Neural progenitor cell (in vitro differentiated cells): ENCODE measurements at regions not wholly inside any gene's neighbourhood (a gene's known extent, or its start where the extent isn't known, plus 50 kb on each side); places are given as distances from the start of the nearest gene placed in this dataset.
"Not testable (repeated sequence)": the region's sequence is repeated elsewhere in the genome, so short reads cannot be mapped to it uniquely, and the experiment has no call there.

Experiments used
- DNase-seq: peaks from one replicate; pipeline ENCODE4 v3.0.0-alpha.2; 2016; ENCODE audit warnings: low spot score
- H2AFZ ChIP-seq: fragments of 200-600 bp; sonication (generic); replicated peaks from 2 replicates; pipeline ENCODE4 v1.6.1; 2016; ENCODE audit warnings: antibody characterized with exemption
- H3F3A ChIP-seq: fragments of 200-600 bp; sonication (generic); 2 replicates; pipeline ENCODE4 v1.6.1; 2016; ENCODE audit warnings: antibody characterized with exemption, low read depth
- H3K27ac ChIP-seq: fragments of 200-600 bp; sonication (generic); 2 replicates; pipeline ENCODE4 v1.5.1; 2016; ENCODE audit warnings: mild to moderate bottlenecking
- H3K27me3 ChIP-seq: fragments of 200-600 bp; sonication (generic); 2 replicates; pipeline ENCODE4 v1.6.1; 2016; ENCODE audit warnings: mild to moderate bottlenecking, moderate library complexity
- H3K36me3 ChIP-seq: fragments of 200-600 bp; sonication (generic); 2 replicates; pipeline ENCODE4 v1.5.1; 2016
- H3K4me1 ChIP-seq: fragments of 200-600 bp; sonication (generic); 2 replicates; pipeline ENCODE4 v1.6.1; 2016; ENCODE audit warnings: mixed run types
- H3K4me2 ChIP-seq: fragments of 200-600 bp; sonication (generic); 2 replicates; pipeline ENCODE4 v1.6.1; 2016
- H3K4me3 ChIP-seq: fragments of 200-600 bp; sonication (generic); 2 replicates; pipeline ENCODE4 v1.5.1; 2016
- H3K79me2 ChIP-seq: fragments of 200-600 bp; sonication (generic); 2 replicates; pipeline ENCODE4 v1.6.1; 2016; ENCODE audit warnings: low read depth
- H3K9ac ChIP-seq: fragments of 200-600 bp; sonication (generic); 2 replicates; pipeline ENCODE4 v1.6.1; 2016
- H3K9me3 ChIP-seq: fragments of 200-600 bp; sonication (generic); 2 replicates; pipeline ENCODE4 v1.5.1; 2016; ENCODE audit warnings: low read depth
- H4K20me1 ChIP-seq: fragments of 200-600 bp; sonication (generic); 2 replicates; pipeline ENCODE4 v1.6.1; 2016; ENCODE audit warnings: low read depth
- H3K27ac Mint-ChIP-seq: 3 replicates; pipeline ENCODE4 v1.8.0; 2021; ENCODE audit warnings: mixed read lengths
- H3K27me3 Mint-ChIP-seq: 2 replicates; pipeline ENCODE4 v1.8.0; 2022; ENCODE audit warnings: low read depth, mild to moderate bottlenecking, inconsistent platforms, moderate library complexity, mixed read lengths; ENCODE audit not compliant: insufficient read depth
- H3K36me3 Mint-ChIP-seq: 3 replicates; pipeline ENCODE4 v1.8.0; 2021; ENCODE audit warnings: mixed read lengths
- H3K4me1 Mint-ChIP-seq: 3 replicates; pipeline ENCODE4 v1.8.0; 2021; ENCODE audit warnings: mixed read lengths
- H3K4me3 Mint-ChIP-seq: 3 replicates; pipeline ENCODE4 v1.8.0; 2021; ENCODE audit warnings: mild to moderate bottlenecking, moderate library complexity, mixed read lengths
- H3K9me3 Mint-ChIP-seq: 3 replicates; pipeline ENCODE4 v1.8.0; 2020; ENCODE audit warnings: mixed read lengths
- EZH2 ChIP-seq: fragments of 200-600 bp; sonication (generic); IDR thresholded peaks from 2 replicates; pipeline ENCODE4 v1.6.1; 2017; ENCODE audit warnings: antibody characterized with exemption, mild to moderate bottlenecking, moderate library complexity
- EZH2phosphoT487 ChIP-seq: fragments of 200-600 bp; sonication (generic); IDR thresholded peaks from 2 replicates; pipeline ENCODE4 v1.6.1; 2017; ENCODE audit warnings: antibody characterized with exemption
- TF ChIP-seq, protein P1 (sequence below): fragments of 200-600 bp; sonication (generic); IDR thresholded peaks from 2 replicates; pipeline ENCODE4 v1.5.1; 2017; ENCODE audit warnings: antibody characterized with exemption, mild to moderate bottlenecking

DNA sequence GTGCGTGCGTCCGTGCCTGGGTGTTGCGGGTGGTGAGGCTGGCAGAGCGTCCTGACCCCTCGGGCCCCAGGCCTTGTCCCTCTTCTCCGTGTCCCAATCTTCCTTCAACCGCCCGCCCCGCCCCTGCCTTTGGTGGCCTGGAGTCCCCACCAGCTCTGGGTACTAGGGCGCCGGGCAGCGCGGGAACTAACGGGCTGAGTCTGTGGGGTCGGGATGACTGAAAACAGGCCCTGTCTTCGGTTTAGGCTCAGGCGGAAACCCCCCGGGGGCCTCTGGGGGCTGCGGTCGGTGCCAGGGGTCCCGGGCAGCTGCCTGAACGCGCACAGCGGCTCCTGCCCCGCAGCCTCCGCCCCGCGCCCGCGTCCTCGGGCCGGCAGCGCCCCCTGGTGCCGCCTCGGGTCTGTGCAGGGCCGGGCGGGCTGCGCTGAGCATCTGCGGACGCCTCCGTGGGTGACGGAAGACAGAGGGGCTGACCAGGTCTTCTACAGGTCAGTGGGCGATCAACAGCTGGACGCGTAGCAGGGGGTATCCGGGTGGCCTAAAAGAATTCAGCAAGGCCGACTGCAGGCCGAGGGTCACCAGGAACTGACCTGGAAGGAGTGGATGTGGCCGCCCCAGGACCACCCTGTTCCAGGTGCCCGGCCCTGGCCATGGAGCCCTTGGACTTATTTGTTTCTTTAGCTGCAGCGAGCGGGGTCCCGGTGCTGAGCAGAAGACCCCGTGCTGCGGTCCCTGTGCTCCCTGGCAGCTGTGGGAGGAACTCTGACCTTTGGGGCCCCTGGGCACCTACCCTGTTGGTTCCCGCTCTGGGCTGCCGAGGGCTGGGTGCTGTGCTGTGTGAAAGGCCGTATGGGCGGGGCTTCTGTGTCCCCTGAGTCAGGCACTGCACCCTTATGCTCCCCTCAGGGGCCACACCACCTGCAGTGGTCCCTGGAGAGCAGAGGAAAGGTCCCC, 130.2 kb upstream of the LPCAT1 start:
- not testable (repeated sequence) for H3K4me1 ChIP-seq, H3K4me3 Mint-ChIP-seq, H3F3A ChIP-seq, H3K4me1 Mint-ChIP-seq, H3K36me3 ChIP-seq, H3K79me2 ChIP-seq, H4K20me1 ChIP-seq, H2AFZ ChIP-seq, H3K9ac ChIP-seq, H3K27ac ChIP-seq, H3K36me3 Mint-ChIP-seq, H3K9me3 Mint-ChIP-seq, H3K27ac Mint-ChIP-seq, H3K9me3 ChIP-seq
- H3K27me3 Mint-ChIP-seq = peaks cover 23% of the 10 kb centered on the region
- peak; percentile 44 for DNase-seq
- Histone ChIP-seq H3K4me3 (peak overlapping the region; percentile 40), H3K27me3 (peaks cover 67% of the 10 kb centered on the region), H3K4me2 (peak overlapping the region; percentile 65)
- TF ChIP-seq, protein P1, sequence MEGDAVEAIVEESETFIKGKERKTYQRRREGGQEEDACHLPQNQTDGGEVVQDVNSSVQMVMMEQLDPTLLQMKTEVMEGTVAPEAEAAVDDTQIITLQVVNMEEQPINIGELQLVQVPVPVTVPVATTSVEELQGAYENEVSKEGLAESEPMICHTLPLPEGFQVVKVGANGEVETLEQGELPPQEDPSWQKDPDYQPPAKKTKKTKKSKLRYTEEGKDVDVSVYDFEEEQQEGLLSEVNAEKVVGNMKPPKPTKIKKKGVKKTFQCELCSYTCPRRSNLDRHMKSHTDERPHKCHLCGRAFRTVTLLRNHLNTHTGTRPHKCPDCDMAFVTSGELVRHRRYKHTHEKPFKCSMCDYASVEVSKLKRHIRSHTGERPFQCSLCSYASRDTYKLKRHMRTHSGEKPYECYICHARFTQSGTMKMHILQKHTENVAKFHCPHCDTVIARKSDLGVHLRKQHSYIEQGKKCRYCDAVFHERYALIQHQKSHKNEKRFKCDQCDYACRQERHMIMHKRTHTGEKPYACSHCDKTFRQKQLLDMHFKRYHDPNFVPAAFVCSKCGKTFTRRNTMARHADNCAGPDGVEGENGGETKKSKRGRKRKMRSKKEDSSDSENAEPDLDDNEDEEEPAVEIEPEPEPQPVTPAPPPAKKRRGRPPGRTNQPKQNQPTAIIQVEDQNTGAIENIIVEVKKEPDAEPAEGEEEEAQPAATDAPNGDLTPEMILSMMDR = peak; percentile 51

DNA sequence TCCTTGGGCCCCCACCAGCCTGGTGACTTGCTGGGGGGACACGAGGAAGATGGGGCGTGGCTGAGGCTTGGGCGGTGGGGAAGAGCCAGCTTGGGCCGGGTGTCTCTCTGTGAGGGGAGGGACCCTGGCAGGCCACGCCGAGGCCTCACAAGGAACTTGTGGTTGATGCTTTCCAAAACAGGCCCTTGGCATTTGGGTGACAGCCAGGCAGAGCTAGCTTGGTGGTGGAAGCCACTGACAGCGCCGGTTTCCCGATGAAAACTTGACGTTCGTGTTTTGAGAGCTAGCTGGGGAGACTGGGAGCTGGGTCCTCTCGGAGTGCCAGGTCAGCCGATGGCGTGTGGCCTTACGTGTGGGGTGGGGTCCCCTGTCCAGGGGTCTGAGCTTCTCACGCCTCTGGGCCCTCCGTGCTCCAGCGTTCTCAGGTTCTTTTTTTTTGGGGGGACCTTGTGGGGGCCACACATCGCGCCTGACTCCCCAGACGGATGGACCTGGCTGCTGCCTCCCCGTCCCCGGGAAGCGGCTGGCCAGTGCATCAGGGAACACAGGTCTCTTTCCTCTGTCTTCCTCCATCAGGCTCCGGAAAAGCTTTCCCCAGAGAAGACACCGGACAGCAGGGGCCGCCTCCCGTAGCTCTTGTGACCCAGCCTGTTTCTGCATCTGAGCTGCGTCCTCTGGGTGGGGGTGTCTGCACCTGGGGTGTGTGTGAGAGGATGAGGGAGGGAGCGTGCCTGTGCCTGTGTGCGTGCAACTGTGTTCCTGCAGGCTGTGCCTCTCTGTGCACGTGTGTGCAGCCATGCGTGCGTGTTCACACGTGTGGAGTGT, 129.3 kb upstream of the LPCAT1 start:
- Histone ChIP-seq H3K79me2 (no peaks in the 10 kb centered on the region), H3K4me1 (no peaks in the 10 kb centered on the region), H2AFZ (no peak overlapping the region), H3K4me3 (peak overlapping the region; percentile 40), H3K36me3 (no peaks in the 10 kb centered on the region), H3K27ac (no peak overlapping the region), H3F3A (no peaks in the 10 kb centered on the region), H4K20me1 (no peaks in the 10 kb centered on the region), H3K4me2 (peak overlapping the region; percentile 42), H3K9ac (no peak overlapping the region), H3K9me3 (no peaks in the 10 kb centered on the region), H3K27me3 (peaks cover 76% of the 10 kb centered on the region)
- Mint-ChIP-seq H3K27me3 (peaks cover 23% of the 10 kb centered on the region), H3K9me3 (no peaks in the 10 kb centered on the region), H3K4me3 (peak overlapping the region; percentile 64), H3K4me1 (peaks cover 4% of the 10 kb centered on the region), H3K27ac (no peak overlapping the region), H3K36me3 (no peaks in the 10 kb centered on the region)
- DNase-seq = no peak
- TF ChIP-seq EZH2 (no peak), EZH2phosphoT487 (no peak)
- TF ChIP-seq, protein P1 = no peak

DNA sequence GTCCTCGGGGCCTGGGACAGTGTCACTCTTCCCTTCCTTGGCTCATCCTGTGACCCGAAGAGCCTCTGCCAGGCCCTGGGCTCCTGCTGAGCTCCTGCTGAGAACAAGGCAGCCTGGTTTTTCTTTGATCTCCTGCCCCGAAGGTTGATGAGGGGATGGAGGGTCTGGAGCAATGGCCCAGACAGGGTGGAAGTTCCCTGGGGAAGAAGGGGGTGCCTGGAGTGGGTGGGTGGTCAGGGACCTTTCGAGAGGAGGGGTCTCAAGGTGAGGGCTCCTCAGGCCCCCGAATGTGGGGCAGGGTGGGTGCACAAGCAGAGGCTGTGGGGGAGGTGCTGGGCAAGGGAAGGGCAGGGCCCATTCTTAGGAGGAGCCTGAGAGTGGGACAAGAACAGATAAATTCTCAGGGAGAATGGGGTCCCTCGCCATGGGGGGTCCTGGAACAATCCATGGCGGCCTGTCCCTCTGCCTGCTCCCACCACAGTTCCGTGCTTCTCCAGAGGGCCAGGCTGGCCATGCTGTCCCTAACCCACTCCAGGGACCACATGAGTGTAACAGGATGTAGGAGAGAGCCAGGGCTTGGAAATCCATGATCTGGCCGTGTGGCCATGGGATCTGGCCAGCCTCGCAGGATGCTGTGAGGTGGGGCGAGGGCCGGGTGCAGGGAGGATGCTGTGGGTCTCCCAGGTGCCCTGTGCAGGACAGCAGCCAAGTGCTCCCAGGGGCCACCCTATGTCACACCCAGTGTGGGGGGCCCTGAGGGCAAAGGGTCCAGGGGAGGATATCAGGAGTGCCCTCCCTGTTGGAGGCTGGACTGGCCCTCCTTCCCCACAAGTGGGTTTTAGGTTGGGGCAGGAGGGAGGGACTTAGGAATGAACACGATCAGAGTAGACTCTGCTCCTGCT, 128.5 kb upstream of the LPCAT1 start:
- H3K27ac ChIP-seq = no peak overlapping the region
- Mint-ChIP-seq H3K4me3 (no peak overlapping the region), H3K4me1 (peaks cover 4% of the 10 kb centered on the region), H3K36me3 (no peaks in the 10 kb centered on the region), H3K27me3 (peaks cover 23% of the 10 kb centered on the region), H3K27ac (no peak overlapping the region), H3K9me3 (no peaks in the 10 kb centered on the region)
- peaks cover 83% of the 10 kb centered on the region for H3K27me3 ChIP-seq
- no peaks in the 10 kb centered on the region for H4K20me1 ChIP-seq
- H3K36me3 ChIP-seq = no peaks in the 10 kb centered on the region
- no peaks in the 10 kb centered on the region for H3K9me3 ChIP-seq
- no peaks in the 10 kb centered on the region for H3K4me1 ChIP-seq
- TF ChIP-seq EZH2phosphoT487 = no peak
- no peak for TF ChIP-seq EZH2
- TF ChIP-seq, protein P1 = no peak
- no peak overlapping the region for H2AFZ ChIP-seq
- H3K4me3 ChIP-seq = no peak overlapping the region
- H3K9ac ChIP-seq = no peak overlapping the region
- no peak overlapping the region for H3K4me2 ChIP-seq
- DNase-seq = no peak
- no peaks in the 10 kb centered on the region for H3F3A ChIP-seq
- no peaks in the 10 kb centered on the region for H3K79me2 ChIP-seq
